Natural killer cell (primary cell): ENCODE measurements at regions not wholly inside any gene's neighbourhood (a gene's known extent, or its start where the extent isn't known, plus 50 kb on each side); places are given as distances from the start of the nearest gene placed in this dataset.
A peak's percentile ranks its signal among the peaks of the same experiment; 100 is the strongest.

Source experiments
- ATAC-seq, 3 donors: fragments of 150-1000 bp in 2 of 3; fragments of 200-7000 bp in 1 of 3; cut with Tn5 transposase; 1 replicate in 1 of 3; 2 replicates in 2 of 3; pipeline ENCODE4 v1.10.0; 2021; ENCODE audit warnings: mild to moderate bottlenecking in 2 of 3, moderate library complexity in 2 of 3
- DNase-seq, 2 donors: peaks; one replicate each; pipeline versions ENCODE4 v3.0.0 to v3.0.0-alpha.2; 2013 to 2021; ENCODE audit warnings: mixed read lengths in 1 of 2
- H3K27ac ChIP-seq: one replicate; pipeline ENCODE4 v1.5.1; 2013; ENCODE audit warnings: mild to moderate bottlenecking, low read length
- H3K27me3 ChIP-seq: one replicate; pipeline ENCODE4 v1.6.1; 2013; ENCODE audit warnings: low read length; ENCODE audit not compliant: control insufficient read depth, insufficient read depth
- H3K36me3 ChIP-seq: one replicate; pipeline ENCODE4 v1.6.1; 2013; ENCODE audit warnings: low read length; ENCODE audit not compliant: control insufficient read depth, insufficient read depth
- H3K4me1 ChIP-seq: one replicate; pipeline ENCODE4 v1.6.1; 2013; ENCODE audit warnings: low read length; ENCODE audit not compliant: control insufficient read depth, insufficient read depth
- H3K4me3 ChIP-seq: one replicate; pipeline ENCODE4 v1.5.1; 2013; ENCODE audit warnings: low read length
- H3K9me3 ChIP-seq: one replicate; pipeline ENCODE4 v1.6.1; 2013; ENCODE audit warnings: low read length; ENCODE audit not compliant: control insufficient read depth, insufficient read depth
- H3K27ac Mint-ChIP-seq, 2 donors: one replicate each; pipeline ENCODE4 v1.8.0; 2022; ENCODE audit warnings: mild to moderate bottlenecking in 2 of 2, mixed read lengths in 2 of 2, moderate library complexity in 1 of 2
- H3K27me3 Mint-ChIP-seq, 2 donors: one replicate each; pipeline ENCODE4 v1.8.0; 2022; ENCODE audit warnings: low read depth in 2 of 2, mixed read lengths in 2 of 2
- H3K36me3 Mint-ChIP-seq: one replicate; pipeline ENCODE4 v1.8.0; 2022; ENCODE audit warnings: mixed read lengths
- H3K4me1 Mint-ChIP-seq, 2 donors: one replicate each; pipeline ENCODE4 v1.8.0; 2022; ENCODE audit warnings: mixed read lengths in 2 of 2
- H3K4me3 Mint-ChIP-seq: one replicate; pipeline ENCODE4 v1.8.0; 2022; ENCODE audit warnings: mild to moderate bottlenecking, moderate library complexity, mixed read lengths
- H3K9me3 Mint-ChIP-seq, 2 donors: one replicate each; pipeline ENCODE4 v1.8.0; 2022; ENCODE audit warnings: mixed read lengths in 2 of 2
- WGBS: methylation state at CpG from one replicate; pipeline ENCODE4 v1.1.7; 2013; ENCODE audit warnings: missing lambda C conversion rate; ENCODE audit not compliant: insufficient coverage; 5-methylcytosine and 5-hydroxymethylcytosine counted together
- intact Hi-C: fragments of 100-400 bp; cut with micrococcal nuclease; formaldehyde crosslinking; loops from one replicate; pipeline ENCODE4 v1.14.2; 2022
- TF ChIP-seq, protein P1 (sequence below): fragments of 200-600 bp; IDR thresholded peaks from one replicate; pipeline ENCODE4 v1.8.0; 2022; ENCODE audit warnings: antibody characterized with exemption

DNA sequence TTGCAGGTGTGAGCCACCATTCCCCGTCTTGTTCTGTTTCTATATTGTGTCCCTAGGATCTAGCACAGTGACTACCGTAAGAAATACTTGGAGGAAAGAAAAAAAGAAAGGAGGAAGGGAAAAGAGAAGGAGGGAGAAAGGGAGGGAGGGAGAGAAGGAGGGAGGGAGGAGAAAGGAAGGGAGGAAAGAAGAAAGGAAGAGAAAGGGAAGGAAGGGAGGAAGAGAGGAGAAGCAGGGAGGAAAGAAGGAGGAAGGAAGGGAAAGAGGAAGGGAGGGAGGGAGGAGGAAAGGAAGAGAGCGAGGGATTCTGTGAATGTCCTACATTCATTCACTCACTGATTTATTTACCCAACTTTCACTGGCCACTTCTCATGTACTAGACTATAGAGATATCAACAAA, 178.4 kb downstream of the MAFB start:
- no peak overlapping the region for H3K4me3 Mint-ChIP-seq
- ATAC-seq: no peak
- 82% methylated on average over 2 of the region's 3 CpGs for WGBS
- peaks cover 0 to 5% of the 10 kb centered on the region in 2 donors for H3K27me3 Mint-ChIP-seq
- peaks cover 3% of the 10 kb centered on the region for H3K4me1 ChIP-seq
- no peak overlapping the region for H3K27ac Mint-ChIP-seq
- H3K9me3 ChIP-seq: no peaks in the 10 kb centered on the region
- H3K4me3 ChIP-seq: no peak overlapping the region
- no peak overlapping the region for H3K27ac ChIP-seq
- no peak for DNase-seq
- no peaks in the 10 kb centered on the region for H3K36me3 ChIP-seq
- H3K9me3 Mint-ChIP-seq: no peaks in the 10 kb centered on the region
- H3K36me3 Mint-ChIP-seq: no peaks in the 10 kb centered on the region
- no peaks in the 10 kb centered on the region for H3K27me3 ChIP-seq
- intact Hi-C loops: no loop called here
- TF ChIP-seq, protein P1, sequence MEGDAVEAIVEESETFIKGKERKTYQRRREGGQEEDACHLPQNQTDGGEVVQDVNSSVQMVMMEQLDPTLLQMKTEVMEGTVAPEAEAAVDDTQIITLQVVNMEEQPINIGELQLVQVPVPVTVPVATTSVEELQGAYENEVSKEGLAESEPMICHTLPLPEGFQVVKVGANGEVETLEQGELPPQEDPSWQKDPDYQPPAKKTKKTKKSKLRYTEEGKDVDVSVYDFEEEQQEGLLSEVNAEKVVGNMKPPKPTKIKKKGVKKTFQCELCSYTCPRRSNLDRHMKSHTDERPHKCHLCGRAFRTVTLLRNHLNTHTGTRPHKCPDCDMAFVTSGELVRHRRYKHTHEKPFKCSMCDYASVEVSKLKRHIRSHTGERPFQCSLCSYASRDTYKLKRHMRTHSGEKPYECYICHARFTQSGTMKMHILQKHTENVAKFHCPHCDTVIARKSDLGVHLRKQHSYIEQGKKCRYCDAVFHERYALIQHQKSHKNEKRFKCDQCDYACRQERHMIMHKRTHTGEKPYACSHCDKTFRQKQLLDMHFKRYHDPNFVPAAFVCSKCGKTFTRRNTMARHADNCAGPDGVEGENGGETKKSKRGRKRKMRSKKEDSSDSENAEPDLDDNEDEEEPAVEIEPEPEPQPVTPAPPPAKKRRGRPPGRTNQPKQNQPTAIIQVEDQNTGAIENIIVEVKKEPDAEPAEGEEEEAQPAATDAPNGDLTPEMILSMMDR: no peak
- no peaks in the 10 kb centered on the region for H3K4me1 Mint-ChIP-seq

DNA sequence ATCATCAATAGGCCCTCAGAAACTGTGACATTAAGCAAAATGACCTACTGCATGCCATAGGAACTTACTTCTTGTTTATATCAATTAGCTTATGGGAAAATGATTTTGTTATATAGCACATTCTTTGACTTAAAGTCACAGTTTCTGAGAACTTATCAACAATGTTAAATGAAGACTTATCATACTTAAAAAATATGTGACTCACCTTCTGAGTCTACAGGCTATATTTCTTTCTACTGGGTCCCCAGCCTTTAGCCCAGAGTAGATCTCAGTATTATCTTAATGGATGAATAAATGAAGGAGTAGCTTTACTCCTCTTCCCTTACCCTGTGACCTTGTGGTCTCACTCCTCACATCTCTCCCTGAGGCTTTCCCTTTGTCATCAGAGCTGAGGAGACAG, 180.2 kb downstream of the MAFB start:
- ATAC-seq (no peak), DNase-seq (no peak)
- Histone ChIP-seq H3K27ac (no peak overlapping the region), H3K9me3 (no peaks in the 10 kb centered on the region), H3K36me3 (no peaks in the 10 kb centered on the region), H3K27me3 (no peaks in the 10 kb centered on the region), H3K4me1 (peaks cover 3% of the 10 kb centered on the region), H3K4me3 (no peak overlapping the region)
- Mint-ChIP-seq H3K4me3 (no peak overlapping the region), H3K27me3 (no peaks in the 10 kb centered on the region), H3K36me3 (no peaks in the 10 kb centered on the region), H3K27ac (no peak overlapping the region), H3K4me1 (no peaks in the 10 kb centered on the region), H3K9me3 (no peaks in the 10 kb centered on the region)
- intact Hi-C loops: no loop called here
- TF ChIP-seq, protein P1: no peak

DNA sequence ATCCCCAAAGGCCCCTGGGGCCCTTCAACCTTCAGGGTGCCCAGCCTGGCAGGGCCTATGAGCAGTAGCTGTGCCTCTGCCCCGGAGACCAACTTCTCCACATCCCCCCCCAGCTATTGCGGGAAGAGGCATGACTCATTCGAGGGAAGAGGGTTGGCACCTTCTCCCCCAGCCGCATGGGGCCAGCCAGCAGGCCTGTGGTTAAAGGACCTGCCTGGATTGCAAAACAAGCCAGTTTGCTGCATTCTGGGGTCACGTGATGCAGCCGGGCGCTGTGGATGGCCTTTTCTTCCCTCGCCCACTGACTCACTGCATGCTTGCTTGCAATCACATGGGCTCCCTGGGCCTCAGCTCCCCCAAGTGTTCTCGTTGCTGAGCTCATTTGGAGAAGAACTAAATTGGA, 182.5 kb downstream of the MAFB start:
- TF ChIP-seq, protein P1: no peak
- peak; percentile 15 to 19 for DNase-seq
- Histone ChIP-seq H3K4me3 (no peak overlapping the region), H3K9me3 (no peaks in the 10 kb centered on the region), H3K36me3 (no peaks in the 10 kb centered on the region), H3K27ac (no peak overlapping the region), H3K27me3 (no peaks in the 10 kb centered on the region), H3K4me1 (peaks cover 3% of the 10 kb centered on the region)
- H3K4me1 Mint-ChIP-seq: no peaks in the 10 kb centered on the region
- ATAC-seq: peak in 2 of 3 donors; percentile 48 to 61
- 13% methylated on average over 9 of the region's 9 CpGs for WGBS
- no peak overlapping the region for H3K27ac Mint-ChIP-seq
- H3K9me3 Mint-ChIP-seq: no peaks in the 10 kb centered on the region
- peaks cover 0 to 3% of the 10 kb centered on the region in 2 donors for H3K27me3 Mint-ChIP-seq
- intact Hi-C loops: no loop called here
- H3K36me3 Mint-ChIP-seq: no peaks in the 10 kb centered on the region
- H3K4me3 Mint-ChIP-seq: no peak overlapping the region

DNA sequence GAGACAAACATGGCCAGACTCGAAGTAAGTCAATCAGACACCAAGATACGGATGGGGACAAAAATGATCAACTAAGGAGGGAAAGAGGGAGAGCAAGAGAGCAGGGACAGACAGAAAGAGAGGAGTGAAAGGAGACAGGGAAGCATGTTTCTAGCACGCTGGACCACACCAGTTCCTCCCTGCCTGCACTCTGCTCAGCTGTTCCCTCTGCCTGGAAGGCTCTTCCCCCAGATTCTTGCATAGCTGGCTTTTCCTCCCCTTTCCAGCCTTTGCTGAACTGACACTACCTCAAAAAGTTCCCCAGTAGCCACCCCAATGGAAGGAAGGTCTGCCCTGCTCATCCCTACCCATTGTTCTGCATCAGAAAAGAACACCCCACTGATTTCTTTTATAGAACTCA, 185.9 kb downstream of the MAFB start:
- Histone ChIP-seq H3K27ac (no peak overlapping the region), H3K36me3 (no peaks in the 10 kb centered on the region), H3K4me1 (peaks cover 3% of the 10 kb centered on the region), H3K27me3 (no peaks in the 10 kb centered on the region), H3K4me3 (no peak overlapping the region), H3K9me3 (no peaks in the 10 kb centered on the region)
- no peaks in the 10 kb centered on the region for H3K4me1 Mint-ChIP-seq
- ATAC-seq (no peak), DNase-seq (no peak)
- intact Hi-C loops: no loop called here
- no peaks in the 10 kb centered on the region for H3K36me3 Mint-ChIP-seq
- H3K27ac Mint-ChIP-seq: no peak overlapping the region
- peaks cover 0 to 2% of the 10 kb centered on the region in 2 donors for H3K9me3 Mint-ChIP-seq
- 86% methylated on average over 3 of the region's 3 CpGs for WGBS
- TF ChIP-seq, protein P1: no peak
- peaks cover 0 to 3% of the 10 kb centered on the region in 2 donors for H3K27me3 Mint-ChIP-seq
- H3K4me3 Mint-ChIP-seq: no peak overlapping the region
